ENCODE measurements at regions not wholly inside any gene's neighbourhood (a gene's known extent, or its start where the extent isn't known, plus 50 kb on each side); places are given as distances from the start of the nearest gene placed in this dataset.
"Not testable (repeated sequence)": the region's sequence is repeated elsewhere in the genome, so short reads cannot be mapped to it uniquely, and the experiment has no call there.

DNA sequence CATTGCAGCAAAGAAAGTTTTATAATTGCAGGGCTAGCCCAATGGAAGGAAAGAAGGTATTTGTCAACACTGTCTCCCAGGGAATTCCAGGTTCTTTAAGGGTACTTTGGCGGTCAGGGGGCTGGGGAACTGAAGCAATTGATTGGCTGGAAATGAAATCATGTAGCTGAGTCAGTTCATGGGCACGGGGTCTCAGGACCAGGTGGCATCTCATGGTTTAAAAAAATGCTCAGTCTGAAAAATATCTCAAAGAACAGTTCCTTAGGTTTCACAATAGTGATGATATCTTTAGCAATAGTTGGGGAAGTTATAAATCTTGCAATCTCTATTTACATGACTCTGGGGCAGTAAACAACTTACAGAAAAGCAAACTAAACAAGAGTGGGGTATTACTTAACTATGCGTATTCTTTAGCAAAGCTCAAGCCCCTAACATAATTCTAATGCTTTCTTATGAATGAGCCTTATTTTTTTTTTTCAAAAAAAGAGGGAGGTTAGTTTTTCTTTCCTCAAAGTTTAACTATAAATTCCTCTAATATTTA is 376.9 kb upstream of the NRG3 start:
- peak; percentile 46 for DNase-seq

DNA sequence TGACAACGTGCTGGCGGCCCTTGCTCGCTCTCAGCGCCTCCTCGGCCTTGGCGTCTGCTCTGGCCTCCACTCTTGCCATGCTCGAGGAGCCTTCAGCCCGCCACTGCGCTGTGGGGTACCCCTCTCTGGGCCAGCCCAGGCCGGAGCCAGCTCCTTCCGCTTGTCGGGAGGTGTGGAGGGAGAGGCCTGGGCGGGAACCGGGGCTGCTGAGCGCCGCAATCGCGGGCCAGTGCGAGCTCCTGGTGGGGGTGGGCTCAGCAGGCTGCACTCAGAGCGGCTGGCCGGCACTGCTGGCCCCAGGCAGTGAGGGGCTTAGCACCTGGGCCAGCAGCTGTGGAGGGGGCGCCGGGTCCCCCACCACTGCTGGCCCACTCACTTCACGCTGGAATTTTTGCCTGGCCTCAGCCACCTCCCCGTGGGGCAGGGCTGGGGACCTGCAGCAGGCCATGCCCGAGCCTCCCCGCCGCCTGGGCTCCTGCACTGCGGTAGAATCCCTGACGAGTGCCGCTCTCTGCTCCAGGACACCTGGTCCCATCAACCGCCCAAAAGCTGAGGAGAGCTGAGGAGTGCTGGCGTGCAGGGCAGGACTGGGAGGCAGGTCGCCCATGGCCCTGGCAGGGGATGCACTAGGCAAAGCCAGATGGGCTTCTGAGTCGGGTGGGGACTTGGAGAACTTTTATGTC is 372.2 kb upstream of the NRG3 start:
- DNase-seq, result no peak

DNA sequence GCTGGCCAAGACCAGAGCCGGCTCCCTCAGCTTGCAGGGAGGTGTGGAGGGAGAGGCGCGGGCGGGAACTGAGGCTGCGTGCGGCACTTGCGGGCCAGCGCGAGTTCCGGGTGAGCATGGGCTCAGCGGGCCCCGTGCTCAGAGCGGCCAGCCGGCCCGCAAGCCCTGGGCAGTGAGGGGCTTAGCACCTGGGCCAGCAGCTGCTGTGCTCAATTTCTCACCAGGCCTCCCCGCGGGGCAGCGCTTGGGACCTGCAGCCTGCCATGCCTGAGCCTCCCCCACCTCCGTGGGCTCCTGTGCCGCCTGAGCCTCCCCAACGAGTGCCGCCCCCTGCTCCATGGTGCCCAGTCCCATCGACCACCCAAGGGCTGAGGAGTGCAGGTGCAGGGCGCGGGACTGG is 369.2 kb upstream of the NRG3 start:
- not testable (repeated sequence) for DNase-seq

DNA sequence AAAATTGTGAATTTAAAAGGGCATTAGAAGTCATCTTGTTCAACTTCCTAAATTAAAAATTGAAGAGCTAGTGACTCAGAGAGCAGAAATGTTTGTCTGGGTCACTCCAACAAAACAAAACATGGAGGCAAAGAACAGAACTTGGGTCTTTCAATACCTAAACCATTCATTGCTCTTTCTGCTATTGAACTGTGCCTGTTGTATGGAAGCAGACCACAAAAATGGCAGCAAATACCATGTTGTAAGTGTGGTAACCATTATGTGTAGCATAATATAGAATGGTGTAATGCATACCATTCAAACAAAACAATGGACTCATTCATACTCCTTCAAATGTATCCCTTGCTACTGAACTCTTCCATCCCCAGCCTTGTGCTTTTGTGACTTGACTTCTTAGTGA is 360.2 kb upstream of the NRG3 start:
- DNase-seq, result no peak

DNA sequence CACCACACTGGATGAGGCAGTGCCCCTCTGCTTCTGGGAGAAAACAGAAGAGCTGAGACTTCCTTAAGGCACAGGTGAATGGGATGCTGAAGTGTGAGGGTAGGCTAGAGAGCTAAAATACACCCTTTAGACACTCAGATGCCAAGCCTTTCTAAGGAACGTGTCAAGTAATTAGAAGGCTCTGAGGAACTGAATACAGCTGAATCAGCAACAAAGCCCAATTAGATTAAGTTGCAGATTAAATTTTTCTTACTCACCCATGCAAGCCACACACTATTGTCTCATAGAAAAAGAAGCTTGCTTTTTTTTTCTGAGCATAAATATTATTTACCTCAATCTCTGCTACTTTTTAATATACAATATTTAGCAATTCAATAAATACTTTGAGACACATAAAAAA is 354.3 kb upstream of the NRG3 start:
- no peak for DNase-seq

DNA sequence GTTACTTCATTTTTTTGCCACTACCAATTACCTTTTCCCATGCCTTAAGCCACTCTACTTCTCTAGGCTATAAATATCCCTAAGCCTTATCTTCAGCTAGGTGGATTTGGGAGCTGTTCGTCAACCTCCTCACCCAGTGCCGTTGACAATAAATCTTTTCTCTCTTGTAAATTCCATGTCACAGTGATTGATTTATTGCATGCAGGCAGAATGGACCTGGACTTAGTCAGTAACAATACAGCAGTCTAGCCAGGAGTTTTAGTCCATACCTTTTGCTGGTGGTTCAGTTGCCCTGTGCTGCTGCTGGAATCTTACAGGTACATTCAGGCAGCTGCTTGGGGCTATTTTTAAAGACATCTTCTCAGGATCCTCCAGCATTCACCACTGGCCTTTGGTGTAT is 350.5 kb upstream of the NRG3 start:
- no peak for DNase-seq

DNA sequence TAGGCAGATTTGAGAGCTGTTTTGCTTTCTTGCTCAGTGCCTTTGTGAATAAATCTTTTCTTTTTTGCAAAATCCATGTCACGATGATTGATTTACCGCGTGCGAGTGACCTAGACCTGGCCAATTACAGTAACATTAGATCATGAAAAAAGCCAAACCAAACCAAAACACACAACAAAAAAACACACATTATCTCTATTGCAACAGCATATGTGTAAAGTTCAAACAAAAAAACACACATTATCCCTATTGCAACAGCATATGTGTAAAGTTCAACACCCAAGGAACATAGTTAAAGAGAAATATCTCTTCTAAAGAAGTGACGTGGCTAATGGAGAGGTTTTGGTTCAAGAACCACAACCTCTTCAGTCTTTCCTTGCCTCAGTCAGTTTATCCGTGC is 342.6 kb upstream of the NRG3 start:
- DNase-seq, result no peak

DNA sequence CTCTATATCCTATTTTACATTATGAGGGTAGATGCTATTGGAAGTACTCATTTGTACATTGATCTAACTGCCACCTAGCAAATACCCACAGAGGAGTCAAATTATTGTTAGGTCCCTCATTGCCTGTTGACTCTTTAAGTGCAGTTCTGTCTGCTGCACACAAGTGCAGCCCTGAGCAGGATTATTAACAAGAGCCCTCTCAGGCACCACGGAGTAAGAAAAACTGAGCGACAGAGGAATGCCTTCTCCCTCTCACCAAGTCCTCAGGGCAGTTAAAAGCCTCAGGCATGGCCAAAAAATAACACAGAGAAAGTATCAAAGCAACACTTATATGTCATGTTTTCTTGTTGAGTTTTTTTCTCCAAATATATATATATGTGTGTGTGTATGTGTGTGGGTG is 340.0 kb upstream of the NRG3 start:
- no peak for DNase-seq

DNA sequence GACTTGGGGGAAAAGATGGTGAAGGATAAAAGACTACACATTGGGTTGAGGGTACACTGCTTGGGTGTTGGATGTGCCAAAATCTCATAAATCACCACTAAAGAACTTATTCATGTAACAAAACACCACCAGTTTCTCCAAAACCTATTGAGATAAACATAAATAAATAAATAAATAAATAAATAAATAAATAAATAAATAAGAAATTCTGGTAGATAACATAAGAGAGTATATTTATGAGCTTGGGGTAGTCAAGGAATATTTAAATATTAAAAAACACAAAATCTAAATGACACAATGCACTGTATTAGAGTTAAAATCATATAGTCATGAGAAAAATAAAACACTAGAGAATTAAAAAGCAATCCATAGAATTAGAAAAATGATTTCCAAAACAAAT is 333.5 kb upstream of the NRG3 start:
- DNase-seq, result no peak

DNA sequence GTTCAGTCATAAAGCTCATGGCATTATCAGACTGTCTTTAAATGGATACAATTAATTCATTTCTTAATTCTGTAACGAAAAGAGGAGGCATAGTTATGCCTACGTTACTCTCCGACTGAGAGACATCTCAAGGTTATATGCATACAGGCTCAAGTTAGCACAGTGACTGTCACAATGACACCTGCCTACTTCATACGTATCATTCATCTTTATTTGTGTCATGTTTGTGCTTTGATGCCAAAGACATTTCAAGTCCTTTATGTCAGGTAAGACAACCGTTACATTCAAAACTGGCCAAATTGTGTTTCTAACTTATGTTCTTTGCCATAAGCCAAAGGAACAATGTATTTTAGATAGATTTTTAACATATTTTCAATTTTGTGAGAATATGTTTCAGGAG is 328.8 kb upstream of the NRG3 start:
- no peak for DNase-seq

DNA sequence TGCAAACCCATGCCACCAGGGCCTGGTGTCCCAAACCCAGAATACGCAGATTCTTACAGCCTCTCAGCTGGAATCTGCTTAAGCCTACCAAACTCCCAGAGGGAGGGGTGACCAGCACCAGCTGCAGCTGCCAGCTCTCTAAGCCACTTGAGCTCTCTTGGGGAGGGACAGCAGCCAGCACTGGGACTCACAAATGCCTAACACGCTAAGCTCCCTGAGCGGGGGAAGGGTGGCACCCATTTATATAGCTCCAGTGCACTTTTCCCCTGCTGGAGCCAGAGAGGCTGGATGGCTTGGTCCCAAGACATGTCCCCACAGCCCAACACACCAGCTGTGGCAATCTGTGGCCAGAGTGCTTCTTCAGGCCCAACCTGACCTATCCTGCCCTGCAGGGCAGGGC is 326.8 kb upstream of the NRG3 start:
- DNase-seq, result no peak

DNA sequence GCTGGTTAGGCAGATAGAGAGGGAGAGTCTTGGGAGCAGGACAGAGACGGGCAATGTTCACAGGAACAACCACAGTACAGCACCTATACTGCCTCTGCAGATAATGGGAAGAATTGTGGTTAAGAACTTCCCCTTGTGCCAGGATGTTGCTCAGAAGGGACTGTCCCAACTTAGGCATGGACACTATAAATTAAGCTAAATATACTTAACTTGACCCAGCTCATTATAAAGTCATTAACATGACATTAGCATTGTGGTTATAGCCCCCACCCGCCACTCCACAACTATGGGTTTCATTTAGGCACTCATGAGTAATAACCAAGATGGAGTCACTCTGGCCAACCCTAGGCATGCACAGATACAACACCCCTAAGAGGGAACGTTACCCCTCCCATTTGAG is 310.9 kb upstream of the NRG3 start:
- DNase-seq, result no peak

DNA sequence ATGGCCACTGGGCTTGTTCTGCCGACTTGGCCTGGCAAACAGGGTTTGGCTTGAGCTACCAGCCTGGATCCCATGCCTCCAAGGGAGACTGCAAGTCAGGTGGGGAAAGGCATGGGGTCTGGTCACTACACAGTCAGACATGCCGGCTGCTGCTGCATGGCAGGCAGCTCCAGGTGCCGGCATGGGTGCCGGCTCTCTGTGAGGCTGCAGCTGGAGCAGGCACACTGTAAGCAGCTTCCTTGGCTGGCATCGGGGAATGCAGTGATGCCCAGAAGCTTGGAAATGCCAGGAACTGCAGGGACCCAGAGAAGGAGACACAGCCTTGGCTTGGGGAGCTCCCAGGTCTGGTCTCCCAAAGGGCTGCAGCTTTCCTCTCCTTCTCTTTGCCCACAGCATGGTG is 305.5 kb upstream of the NRG3 start:
- DNase-seq, result no peak

DNA sequence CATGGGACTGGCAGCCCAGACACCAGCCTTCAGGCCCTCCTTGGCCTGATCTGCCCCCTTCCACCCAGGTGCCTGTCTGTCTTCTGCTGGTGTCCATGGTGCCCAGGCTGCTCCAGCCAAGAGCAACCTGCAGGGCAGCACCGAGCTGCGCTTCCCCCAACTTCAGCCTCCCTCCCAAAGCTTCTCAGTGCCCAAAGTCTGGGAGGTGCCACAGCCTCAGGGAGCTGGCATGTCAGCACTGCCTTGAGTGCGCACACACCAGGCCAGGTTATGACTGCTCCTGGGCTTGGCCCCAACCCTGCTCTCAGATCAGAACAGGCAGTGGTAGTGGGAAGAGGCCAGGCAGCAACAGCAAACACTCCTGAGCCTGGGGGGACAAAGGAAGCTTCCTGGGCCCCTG is 304.6 kb upstream of the NRG3 start:
- DNase-seq, result no peak

DNA sequence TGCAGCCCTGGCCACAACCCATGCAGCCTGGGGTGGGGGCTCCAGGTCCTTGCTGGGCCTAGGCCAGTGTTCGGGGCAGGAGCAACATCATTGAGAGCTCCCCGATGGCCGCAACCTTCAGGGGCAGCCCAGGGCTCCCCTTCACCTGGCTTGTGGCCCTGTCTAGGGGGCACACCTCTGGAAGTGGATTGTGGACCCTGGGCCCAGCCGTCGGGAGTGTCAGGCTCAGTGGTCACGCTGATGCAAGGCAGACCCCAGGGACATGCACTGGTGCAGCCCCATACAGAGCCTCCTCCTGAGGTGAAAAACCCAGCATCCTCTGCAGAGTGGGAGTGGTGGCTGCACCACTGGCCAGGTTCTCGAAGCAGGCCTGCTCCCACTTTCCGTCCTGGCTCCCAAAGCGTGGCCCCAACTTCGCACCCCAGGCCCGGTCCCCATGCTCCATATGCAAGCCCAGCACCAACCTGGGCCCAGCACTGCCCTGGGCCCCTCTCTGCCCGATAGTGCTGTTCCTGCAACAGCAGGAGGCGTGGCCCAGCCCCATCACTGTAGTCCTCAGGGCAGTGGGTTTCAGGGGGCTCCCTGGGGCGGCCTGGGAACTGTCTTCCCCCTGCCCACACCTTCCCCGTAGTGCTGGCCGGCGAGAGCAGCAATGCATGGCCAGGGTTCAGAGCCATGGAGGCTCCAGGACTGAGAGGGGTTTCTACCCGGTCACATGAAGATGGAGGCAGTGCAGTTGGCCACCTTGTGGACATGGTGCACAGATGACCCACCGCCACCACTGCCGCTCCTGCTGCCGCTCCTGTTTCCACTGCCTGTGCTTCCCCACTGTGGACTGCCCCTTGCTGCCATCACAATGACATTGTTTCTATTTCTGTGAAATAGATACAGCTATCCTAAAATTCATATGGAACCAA is 303.9 kb upstream of the NRG3 start:
- no peak for DNase-seq

DNA sequence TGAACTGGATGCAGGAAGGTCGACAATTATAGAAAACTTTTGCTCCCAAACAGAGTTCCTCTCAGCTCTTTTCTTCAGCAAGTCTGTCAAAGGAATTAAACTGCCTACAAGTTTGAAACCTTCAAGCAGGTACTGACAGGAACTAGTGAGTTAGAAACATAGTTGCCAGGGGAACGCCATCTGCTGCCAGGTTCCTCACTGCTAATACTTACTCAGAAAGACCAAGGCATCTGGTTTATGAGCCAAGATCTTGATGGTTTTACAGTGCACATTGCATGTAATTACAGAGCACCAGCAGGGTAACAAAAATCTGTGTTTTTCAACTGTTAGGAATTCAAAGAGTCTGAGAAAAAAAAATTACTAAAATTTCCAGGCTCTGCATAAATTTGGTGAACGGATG is 300.0 kb upstream of the NRG3 start:
- no peak for DNase-seq

DNA sequence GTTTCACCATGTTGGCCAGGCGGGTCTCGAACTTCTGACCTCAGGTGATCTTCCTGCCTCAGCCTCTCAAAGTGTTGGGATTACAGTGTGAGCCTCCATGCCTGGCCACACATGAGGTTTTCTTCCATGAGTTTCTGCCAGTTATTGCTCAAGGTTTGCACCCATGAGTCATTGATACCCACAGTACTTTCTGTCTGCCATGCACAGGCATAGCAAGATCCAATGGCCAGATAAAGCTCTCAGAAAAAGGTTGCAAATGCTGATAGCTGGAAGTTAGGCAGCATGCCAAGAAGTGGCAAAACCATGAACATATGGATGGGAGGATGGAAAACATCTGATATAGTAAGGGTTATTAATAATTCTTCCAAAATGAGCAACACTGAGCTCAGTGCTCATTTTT is 298.7 kb upstream of the NRG3 start:
- peak; percentile 64 for DNase-seq

DNA sequence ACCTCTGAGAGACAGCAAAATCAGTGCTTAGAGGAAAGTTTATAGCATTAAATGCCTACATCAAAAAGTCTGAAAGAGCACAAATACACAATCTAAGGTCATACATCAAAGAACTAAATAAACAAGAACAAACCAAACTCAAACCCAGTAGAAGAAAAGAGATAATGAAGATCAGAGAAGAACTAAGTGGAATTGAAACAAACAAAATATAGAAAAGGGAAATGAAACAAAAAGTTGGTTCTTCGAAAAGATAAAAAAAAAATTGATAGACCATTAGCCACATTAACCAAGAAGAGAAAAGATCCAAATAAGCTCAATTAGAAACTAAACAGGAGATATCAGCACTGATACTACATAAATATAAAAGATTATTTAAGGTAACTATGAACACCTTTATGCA is 280.0 kb upstream of the NRG3 start:
- no peak for DNase-seq

DNA sequence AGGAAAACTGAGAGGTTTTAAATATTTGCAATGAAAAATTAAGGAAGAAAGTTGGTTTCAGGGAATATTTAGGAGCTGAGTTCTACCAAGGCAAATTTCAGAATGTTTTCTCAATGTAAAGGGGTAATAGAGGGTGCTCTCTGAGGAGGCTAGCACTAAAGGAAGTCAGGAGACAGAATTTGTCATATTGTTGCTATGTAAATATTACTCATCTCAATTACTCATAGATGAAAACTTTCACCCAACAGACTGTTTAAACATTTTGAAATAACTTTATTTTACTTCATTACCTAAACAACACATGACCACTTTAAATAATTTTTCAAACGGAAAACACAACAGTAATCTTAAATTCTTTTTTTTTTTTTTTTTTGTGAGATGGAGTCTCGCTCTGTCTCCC is 274.8 kb upstream of the NRG3 start:
- DNase-seq, result no peak

DNA sequence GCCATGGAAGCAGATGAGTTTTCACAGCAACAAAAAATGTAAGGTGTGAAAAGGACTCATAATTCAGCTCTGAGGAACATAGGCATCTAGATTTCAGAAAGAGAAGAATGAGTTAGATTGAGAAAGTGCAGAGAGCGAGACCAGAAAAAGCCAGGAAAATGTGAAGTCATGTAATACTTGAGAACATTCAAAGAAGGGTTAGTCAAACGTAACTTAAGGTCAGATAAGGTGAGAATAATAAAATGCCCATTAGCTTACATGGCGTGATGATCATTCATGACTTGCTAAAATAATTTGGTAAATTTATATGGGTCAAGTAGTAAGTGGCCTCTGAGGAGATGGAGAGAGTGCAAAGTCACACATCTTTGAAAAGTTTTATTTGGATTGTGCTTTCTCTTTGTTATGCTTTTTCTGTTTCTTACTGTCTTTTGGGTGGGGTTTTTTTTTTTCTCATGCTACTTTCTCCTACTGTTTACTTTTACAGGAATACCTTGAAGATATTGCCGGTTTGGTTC is 271.8 kb upstream of the NRG3 start:
- DNase-seq, result no peak

DNA sequence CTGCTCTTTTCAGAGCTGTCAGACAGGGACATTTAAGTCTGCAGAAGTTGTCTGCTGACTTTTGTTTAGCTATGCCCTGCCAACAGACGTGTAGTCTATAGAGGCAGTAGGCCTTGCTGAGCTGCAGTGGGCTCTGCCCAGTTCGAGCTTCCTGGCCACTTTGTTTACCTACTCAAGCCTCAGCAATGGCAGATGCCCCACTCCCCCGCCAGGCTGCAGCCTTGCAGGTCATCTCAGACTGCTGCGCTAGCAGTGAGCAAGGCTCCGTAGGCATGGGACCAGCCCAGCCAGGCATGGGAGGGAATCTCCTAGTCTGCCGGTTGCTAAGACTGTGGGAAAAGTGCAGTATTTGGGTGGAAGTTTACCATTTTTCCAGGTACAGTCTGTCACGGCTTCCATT is 230.5 kb upstream of the NRG3 start:
- DNase-seq, result not testable (repeated sequence)

DNA sequence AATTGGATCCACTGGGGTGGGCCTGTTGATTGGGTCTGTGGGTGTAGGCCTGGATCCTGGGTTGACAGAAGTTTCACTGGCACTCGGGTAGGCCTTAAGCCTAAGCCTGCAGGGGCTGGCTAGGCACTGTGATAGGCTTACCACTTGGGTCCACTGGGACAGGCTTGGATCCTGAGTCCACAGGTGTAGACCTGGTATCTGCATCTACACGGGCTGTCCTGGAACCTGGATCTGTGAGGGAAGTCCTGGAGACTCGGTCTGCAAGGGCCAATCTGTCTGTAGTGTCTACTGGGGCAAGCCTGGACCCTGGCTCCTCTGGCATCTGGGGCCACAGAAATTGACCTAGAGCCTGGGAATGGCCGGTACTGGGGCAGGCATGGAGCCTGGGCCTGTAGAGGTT is 219.0 kb upstream of the NRG3 start:
- DNase-seq, result no peak

DNA sequence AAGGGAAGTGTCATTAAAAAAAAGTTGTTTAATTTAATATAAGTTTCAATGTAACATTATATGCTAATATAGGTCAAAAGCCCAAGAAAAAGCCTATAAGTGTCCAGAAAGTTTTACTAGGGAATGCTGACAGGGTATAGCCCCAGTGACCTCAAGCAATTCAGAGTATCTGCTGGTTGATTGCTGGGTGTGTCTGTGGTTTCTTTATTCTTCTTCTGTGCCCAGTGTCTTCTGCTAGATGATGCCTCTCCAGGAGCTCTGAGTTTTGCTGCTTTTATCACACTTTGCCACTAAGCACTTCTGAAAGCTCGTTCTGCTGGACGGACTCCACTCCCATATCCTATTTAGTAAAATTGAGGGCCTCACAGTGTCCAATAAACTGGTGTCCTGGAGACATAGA is 212.2 kb upstream of the NRG3 start:
- DNase-seq, result no peak

DNA sequence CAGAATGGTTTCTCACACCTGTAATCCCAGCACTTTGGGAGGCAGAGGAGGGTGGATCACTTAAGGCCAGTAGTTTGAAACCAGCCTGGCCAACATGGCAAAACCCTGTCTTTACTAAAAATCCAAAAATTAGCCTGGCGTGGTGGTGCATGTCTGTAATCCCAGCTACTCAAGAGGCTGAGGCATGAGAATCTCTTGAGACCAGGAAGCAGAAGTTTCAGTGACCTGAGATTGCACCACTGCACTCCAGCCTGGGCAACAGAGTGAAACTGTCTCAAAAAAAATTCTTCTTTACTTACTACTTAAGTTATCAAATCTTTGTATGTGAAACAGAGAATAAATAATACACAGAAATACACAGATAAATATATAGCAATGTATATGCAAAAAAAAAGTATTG is 210.2 kb upstream of the NRG3 start:
- not testable (repeated sequence) for DNase-seq
